Suprapubic skin (tissue), 3 donors: ENCODE measurements at regions not wholly inside any gene's neighbourhood (a gene's known extent, or its start where the extent isn't known, plus 50 kb on each side); places are given as distances from the start of the nearest gene placed in this dataset.

Experiments used
- POLR2A ChIP-seq, 2 donors: fragments of 450-650 bp; IDR thresholded peaks; one replicate each; pipeline ENCODE4 v1.6.1; 2017; ENCODE audit warnings: antibody characterized with exemption in 2 of 2, mild to moderate bottlenecking in 2 of 2, moderate library complexity in 2 of 2
- TF ChIP-seq, protein P1 (sequence below), 2 donors: fragments of 200-600 bp in 1 of 2; fragments of 450-650 bp in 1 of 2; sonication (generic) in 1 of 2; IDR thresholded peaks; one replicate each; pipeline ENCODE4 v1.5.1; 2016 to 2019; ENCODE audit warnings: antibody characterized with exemption in 2 of 2, mild to moderate bottlenecking in 1 of 2, moderate library complexity in 1 of 2

DNA sequence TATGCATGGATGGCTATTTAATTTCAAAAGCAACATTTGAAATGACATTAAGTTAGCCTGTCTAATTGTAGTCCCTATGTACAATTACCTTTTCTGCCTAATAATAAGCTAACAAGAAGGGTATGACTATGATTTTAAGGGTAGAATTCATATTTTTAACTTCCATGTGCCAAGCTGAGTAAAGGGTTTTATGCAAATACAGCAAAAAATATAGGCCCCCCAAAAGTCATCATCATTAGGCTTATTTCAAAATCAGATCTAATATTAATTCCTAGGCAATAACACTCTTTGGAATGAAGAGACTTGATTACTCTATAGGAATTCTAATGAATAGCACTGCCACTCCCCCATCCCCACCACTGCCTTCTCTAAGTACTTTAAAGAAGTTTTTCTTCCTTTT, 155.9 kb upstream of the DYNLRB2 start:
- TF ChIP-seq POLR2A (IDR thresholded peaks at IDR 0.05), result no peak
- TF ChIP-seq, protein P1, sequence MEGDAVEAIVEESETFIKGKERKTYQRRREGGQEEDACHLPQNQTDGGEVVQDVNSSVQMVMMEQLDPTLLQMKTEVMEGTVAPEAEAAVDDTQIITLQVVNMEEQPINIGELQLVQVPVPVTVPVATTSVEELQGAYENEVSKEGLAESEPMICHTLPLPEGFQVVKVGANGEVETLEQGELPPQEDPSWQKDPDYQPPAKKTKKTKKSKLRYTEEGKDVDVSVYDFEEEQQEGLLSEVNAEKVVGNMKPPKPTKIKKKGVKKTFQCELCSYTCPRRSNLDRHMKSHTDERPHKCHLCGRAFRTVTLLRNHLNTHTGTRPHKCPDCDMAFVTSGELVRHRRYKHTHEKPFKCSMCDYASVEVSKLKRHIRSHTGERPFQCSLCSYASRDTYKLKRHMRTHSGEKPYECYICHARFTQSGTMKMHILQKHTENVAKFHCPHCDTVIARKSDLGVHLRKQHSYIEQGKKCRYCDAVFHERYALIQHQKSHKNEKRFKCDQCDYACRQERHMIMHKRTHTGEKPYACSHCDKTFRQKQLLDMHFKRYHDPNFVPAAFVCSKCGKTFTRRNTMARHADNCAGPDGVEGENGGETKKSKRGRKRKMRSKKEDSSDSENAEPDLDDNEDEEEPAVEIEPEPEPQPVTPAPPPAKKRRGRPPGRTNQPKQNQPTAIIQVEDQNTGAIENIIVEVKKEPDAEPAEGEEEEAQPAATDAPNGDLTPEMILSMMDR (IDR thresholded peaks at IDR 0.05), result no peak
